Endothelial cell of umbilical vein (primary cell): ENCODE measurements at regions not wholly inside any gene's neighbourhood (a gene's known extent, or its start where the extent isn't known, plus 50 kb on each side); places are given as distances from the start of the nearest gene placed in this dataset.

Experiments used
- BruUV-seq: library from RNA; stranded (reverse); fragments of 400-500 nt; replicated peaks from 2 replicates; lab custom pipeline; 2021; lab: Mats Ljungman, UMichigan
- CTCF ChIA-PET: fragments of 300-600, 350-600 bp; sonication (Branson Sonifier 250); formaldehyde crosslinking; loops from one replicate; lab custom pipeline; 2021; ENCODE audit warnings: antibody characterized with exemption, inconsistent platforms; lab: Charles Lee
- POLR2A ChIA-PET: fragments of 300-600, 350-600 bp; sonication (Branson Sonifier 250); formaldehyde crosslinking; loops from one replicate; lab custom pipeline; 2021; ENCODE audit warnings: antibody characterized with exemption, inconsistent platforms; lab: Charles Lee
- DNase-seq: peaks from one replicate; pipeline ENCODE4 v3.0.0-alpha.2; 2011; ENCODE audit warnings: low read depth, low spot score
- FAIRE-seq: peaks from 2 replicates; lab custom pipeline; 2011; peaks lifted over from hg19 to GRCh38; lab: Jason Lieb, UNC
- H2AFZ ChIP-seq: 2 replicates; pipeline ENCODE4 v1.6.0; 2012; ENCODE audit warnings: low read depth, low read length, control low read depth, inconsistent platforms
- H3K27ac ChIP-seq: 2 replicates; pipeline ENCODE4 v1.5.1; 2011; ENCODE audit warnings: low read depth, mild to moderate bottlenecking, control low read depth, low read length, moderate library complexity; ENCODE audit not compliant: insufficient read depth
- H3K27me3 ChIP-seq, 2 experiments: 2 replicates each; pipeline versions ENCODE4 v1.6.0 to v1.6.1; 2011; ENCODE audit warnings: low read length in 2 of 2, mixed read lengths in 1 of 2; ENCODE audit not compliant: control insufficient read depth in 2 of 2, insufficient read depth in 2 of 2
- H3K36me3 ChIP-seq, 2 experiments: 2 replicates in 1 of 2; 3 replicates in 1 of 2; pipeline ENCODE4 v1.5.1; 2011; ENCODE audit warnings: low read length in 2 of 2, mild to moderate bottlenecking in 1 of 2, moderate library complexity in 1 of 2; ENCODE audit not compliant: control insufficient read depth in 2 of 2, insufficient read depth in 2 of 2; ENCODE audit errors: extremely low read depth in 1 of 2
- H3K4me1 ChIP-seq: 3 replicates; pipeline ENCODE4 v1.5.1; 2011; ENCODE audit warnings: mild to moderate bottlenecking, low read length; ENCODE audit not compliant: control insufficient read depth, insufficient read depth; ENCODE audit errors: extremely low read depth
- H3K4me2 ChIP-seq: 2 replicates; pipeline ENCODE4 v1.6.1; 2011; ENCODE audit warnings: low read length, control low read depth, mixed read lengths; ENCODE audit not compliant: insufficient read depth
- H3K4me3 ChIP-seq, 3 experiments: fragments of 200-600 bp in 1 of 3; sonication (generic), shearing (Covaris generic) in 1 of 3; replicated peaks in 1 of 3; 2 replicates each; pipeline ENCODE4 v1.5.1; 2011 to 2016; ENCODE audit warnings: control low read depth in 3 of 3, low read length in 3 of 3, mild to moderate bottlenecking in 2 of 3, inconsistent platforms in 1 of 3, low read depth in 1 of 3, moderate library complexity in 1 of 3; ENCODE audit not compliant: insufficient read depth in 1 of 3
- H3K79me2 ChIP-seq: 2 replicates; pipeline ENCODE4 v1.6.0; 2012; ENCODE audit warnings: low read length, inconsistent platforms; ENCODE audit not compliant: control insufficient read depth, insufficient read depth
- H3K9ac ChIP-seq: replicated peaks from 2 replicates; pipeline ENCODE3; 2011; ENCODE audit warnings: low read length, control low read depth; ENCODE audit not compliant: insufficient read depth; ENCODE audit errors: extremely low read depth
- H3K9me1 ChIP-seq: replicated peaks from 3 replicates; pipeline ENCODE4 v1.6.0; 2011; ENCODE audit warnings: mild to moderate bottlenecking, low read length; ENCODE audit not compliant: control insufficient read depth, insufficient read depth; ENCODE audit errors: extremely low read depth
- H3K9me3 ChIP-seq: replicated peaks from 2 replicates; pipeline ENCODE4 v1.5.1; 2012; ENCODE audit warnings: low read length, inconsistent platforms; ENCODE audit not compliant: control insufficient read depth, insufficient read depth
- H4K20me1 ChIP-seq: replicated peaks from 2 replicates; pipeline ENCODE3; 2011; ENCODE audit warnings: mild to moderate bottlenecking, low read length; ENCODE audit not compliant: control insufficient read depth, insufficient read depth; ENCODE audit errors: extremely low read depth
- EZH2 ChIP-seq: IDR thresholded peaks from 2 replicates; pipeline ENCODE4 v1.6.1; 2012; ENCODE audit warnings: borderline replicate concordance, low read depth, mild to moderate bottlenecking, moderate library complexity, low read length, inconsistent platforms; ENCODE audit not compliant: severe bottlenecking
- FOS ChIP-seq: IDR thresholded peaks from 2 replicates; pipeline ENCODE4 v1.6.1; 2011; ENCODE audit warnings: mild to moderate bottlenecking, low read length, moderate library complexity, borderline replicate concordance; ENCODE audit not compliant: insufficient read depth
- GATA2 ChIP-seq: IDR thresholded peaks from 2 replicates; pipeline ENCODE4 v1.7.0; 2011; ENCODE audit warnings: low read depth, mild to moderate bottlenecking, moderate library complexity, mixed read lengths, low read length; ENCODE audit not compliant: insufficient read length, insufficient read depth
- JUN ChIP-seq: IDR thresholded peaks from 2 replicates; pipeline ENCODE4 v1.6.1; 2011; ENCODE audit warnings: borderline replicate concordance, low read depth; ENCODE audit not compliant: insufficient read length, insufficient read depth
- MYC ChIP-seq: IDR thresholded peaks from one replicate; pipeline ENCODE4 v1.6.1; 2011; ENCODE audit warnings: mild to moderate bottlenecking, low read depth, low read length
- POLR2A ChIP-seq: IDR thresholded peaks from 2 replicates; pipeline ENCODE4 v1.6.1; 2012; ENCODE audit warnings: low read depth, mild to moderate bottlenecking, control low read depth, low read length
- POLR2AphosphoS5 ChIP-seq: IDR thresholded peaks from 2 replicates; pipeline ENCODE4 v1.6.1; 2012; ENCODE audit warnings: low read depth, mild to moderate bottlenecking, control low read depth, low read length, moderate library complexity; ENCODE audit not compliant: insufficient read depth
- dilution Hi-C: fragments of 300-500 bp; cut with MboI; formaldehyde crosslinking; loops from one replicate; pipeline ENCODE4 v1.15.0; 2019; ENCODE audit warnings: low sequenced_read_pairs; ENCODE audit not compliant: extremely low pct_ligation_motif_present
- intact Hi-C: fragments of 100-400 bp; cut with micrococcal nuclease; formaldehyde crosslinking; loops from one replicate; pipeline ENCODE4 v1.10.0; 2022
- TF ChIP-seq, protein P1 (sequence below), 2 donors: IDR thresholded peaks; 1 replicate in 1 of 2; 2 replicates in 1 of 2; pipeline ENCODE4 v1.5.1; 2011; ENCODE audit warnings: low read length in 2 of 2, mild to moderate bottlenecking in 2 of 2, moderate library complexity in 2 of 2, control low read depth in 1 of 2, inconsistent platforms in 1 of 2, low read depth in 1 of 2; ENCODE audit not compliant: insufficient read depth in 1 of 2; ENCODE audit errors: extremely low read depth in 1 of 2
- TF ChIP-seq, protein P2 (sequence below): IDR thresholded peaks from 2 replicates; pipeline ENCODE4 v1.6.1; 2011; ENCODE audit not compliant: insufficient read depth, insufficient read length

DNA sequence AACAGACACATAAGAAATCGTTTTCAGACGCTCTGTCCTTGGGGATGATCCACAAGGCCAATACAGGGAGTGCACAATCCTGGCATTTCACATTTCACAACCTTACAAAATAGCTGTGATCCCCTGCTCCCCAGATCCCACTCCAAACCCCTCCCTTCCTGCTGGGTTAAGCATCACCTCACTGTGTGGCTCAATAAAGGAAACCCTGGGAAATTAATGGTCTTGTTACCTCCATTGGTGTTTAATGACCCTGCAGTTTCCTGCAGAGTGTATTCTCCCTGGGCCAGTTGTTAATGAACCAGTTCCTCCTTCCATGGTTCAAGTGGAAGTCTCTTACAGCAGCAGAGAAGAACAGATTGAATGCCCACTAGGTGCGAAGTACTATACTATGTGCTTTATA, 334.7 kb downstream of the OMA1 start:
- TF ChIP-seq EZH2, result no peak
- TF ChIP-seq, protein P1, sequence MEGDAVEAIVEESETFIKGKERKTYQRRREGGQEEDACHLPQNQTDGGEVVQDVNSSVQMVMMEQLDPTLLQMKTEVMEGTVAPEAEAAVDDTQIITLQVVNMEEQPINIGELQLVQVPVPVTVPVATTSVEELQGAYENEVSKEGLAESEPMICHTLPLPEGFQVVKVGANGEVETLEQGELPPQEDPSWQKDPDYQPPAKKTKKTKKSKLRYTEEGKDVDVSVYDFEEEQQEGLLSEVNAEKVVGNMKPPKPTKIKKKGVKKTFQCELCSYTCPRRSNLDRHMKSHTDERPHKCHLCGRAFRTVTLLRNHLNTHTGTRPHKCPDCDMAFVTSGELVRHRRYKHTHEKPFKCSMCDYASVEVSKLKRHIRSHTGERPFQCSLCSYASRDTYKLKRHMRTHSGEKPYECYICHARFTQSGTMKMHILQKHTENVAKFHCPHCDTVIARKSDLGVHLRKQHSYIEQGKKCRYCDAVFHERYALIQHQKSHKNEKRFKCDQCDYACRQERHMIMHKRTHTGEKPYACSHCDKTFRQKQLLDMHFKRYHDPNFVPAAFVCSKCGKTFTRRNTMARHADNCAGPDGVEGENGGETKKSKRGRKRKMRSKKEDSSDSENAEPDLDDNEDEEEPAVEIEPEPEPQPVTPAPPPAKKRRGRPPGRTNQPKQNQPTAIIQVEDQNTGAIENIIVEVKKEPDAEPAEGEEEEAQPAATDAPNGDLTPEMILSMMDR (IDR thresholded peaks at IDR 0.05; ENCODE audit: extremely low read depth in 1 of 2, insufficient read depth in 1 of 2, low read depth in 1 of 2, low read length in 2 of 2), result no peak
- TF ChIP-seq, protein P2, sequence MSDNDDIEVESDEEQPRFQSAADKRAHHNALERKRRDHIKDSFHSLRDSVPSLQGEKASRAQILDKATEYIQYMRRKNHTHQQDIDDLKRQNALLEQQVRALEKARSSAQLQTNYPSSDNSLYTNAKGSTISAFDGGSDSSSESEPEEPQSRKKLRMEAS, result no peak
- TF ChIP-seq JUN, result no peak
- TF ChIP-seq POLR2AphosphoS5, result no peak
- no peak for TF ChIP-seq FOS
- TF ChIP-seq MYC, result no peak
- TF ChIP-seq POLR2A, result no peak
- TF ChIP-seq GATA2, result no peak
- FAIRE-seq, result no peak
- no peaks in the 10 kb centered on the region for H3K9me1 ChIP-seq
- H3K4me3 ChIP-seq, result no peak overlapping the region
- no peak overlapping the region for H3K27ac ChIP-seq
- H3K9ac ChIP-seq, result no peak overlapping the region
- no peaks in the 10 kb centered on the region for H3K79me2 ChIP-seq
- no peaks in the 10 kb centered on the region for H3K4me1 ChIP-seq
- H2AFZ ChIP-seq, result no peak overlapping the region
- no peaks in the 10 kb centered on the region for H3K27me3 ChIP-seq
- H3K36me3 ChIP-seq, result no peaks in the 10 kb centered on the region
- intact Hi-C loops (no loop called here), dilution Hi-C loops (no loop called here)
- DNase-seq, result no peak
- no peak overlapping the region for H3K4me2 ChIP-seq
- BruUV-seq, result no TSS peak
- ChIA-PET CTCF (no interaction called here), POLR2A (no interaction called here)
- H4K20me1 ChIP-seq, result no peaks in the 10 kb centered on the region
- H3K9me3 ChIP-seq, result no peaks in the 10 kb centered on the region
